ENCODE measurements at regions not wholly inside any gene's neighbourhood (a gene's known extent, or its start where the extent isn't known, plus 50 kb on each side); places are given as distances from the start of the nearest gene placed in this dataset.

DNA sequence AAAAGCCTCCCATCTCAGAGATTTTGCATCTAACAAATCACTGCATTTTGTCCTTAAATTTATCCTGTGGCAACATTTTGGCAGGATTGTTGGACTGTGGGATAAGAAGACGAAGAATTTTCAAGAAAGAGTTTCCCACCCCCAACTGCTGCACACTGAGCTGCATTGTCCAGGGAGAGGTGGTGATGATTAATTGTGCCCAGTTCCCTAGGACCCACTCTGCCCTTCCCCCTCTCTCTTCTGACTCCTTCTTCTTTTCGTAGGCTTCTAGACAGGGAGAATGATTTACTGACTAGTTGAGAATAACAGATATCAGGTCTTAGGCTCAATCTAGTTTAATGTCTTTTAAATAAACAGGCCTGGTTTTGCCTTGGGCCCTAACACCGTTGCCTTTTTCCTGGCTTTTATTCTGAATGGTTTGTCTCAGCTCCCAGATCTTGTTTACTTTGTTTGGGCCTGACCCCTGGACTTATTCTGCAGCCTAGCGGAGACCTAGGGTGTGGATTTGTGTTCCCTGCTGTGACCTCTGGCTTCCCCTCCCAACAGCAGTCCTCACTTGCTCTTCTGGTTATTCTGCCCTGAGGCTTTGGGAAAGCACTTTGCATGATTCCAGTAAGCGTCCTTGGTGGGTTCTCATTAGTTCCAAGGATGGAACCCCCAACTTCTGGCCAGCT, 233.3 kb downstream of the INSIG2 start:
- intact Hi-C loops (cut with micrococcal nuclease): no loop called here
- no TSS peak for BruUV-seq (replicated peaks)
- ATAC-seq (no peak), DNase-seq (ENCODE audit: extremely low read depth in 1 of 4, low spot score in 3 of 4) (no peak), FAIRE-seq (no peak)
- no peaks in the 10 kb centered on the region for H3K27me3 ChIP-seq (ENCODE audit: control insufficient read depth in 2 of 2, insufficient read depth in 2 of 2, low read length in 2 of 2)
- H2AFZ ChIP-seq (ENCODE audit: low read depth, low read length): no peak overlapping the region
- H3K4me2 ChIP-seq (ENCODE audit: insufficient read depth, low read length): no peak overlapping the region
- no peaks in the 10 kb centered on the region for H3K79me2 ChIP-seq (ENCODE audit: control insufficient read depth, insufficient read depth, low read length)
- no peak overlapping the region for H3K9ac ChIP-seq (ENCODE audit: insufficient read depth in 1 of 2, low read depth in 2 of 2, low read length in 2 of 2)
- H3K4me3 ChIP-seq: no peak overlapping the region
- WGBS (ENCODE audit: insufficient coverage, low coverage, missing lambda C conversion rate): 2% methylated on average over 5 of the region's 5 CpGs
- no peak overlapping the region for H3K27ac ChIP-seq (ENCODE audit: extremely low read depth, low read depth, low read length)
- H3K9me1 ChIP-seq (ENCODE audit: control insufficient read depth, insufficient read depth, low read length): no peaks in the 10 kb centered on the region
- no peaks in the 10 kb centered on the region for H4K20me1 ChIP-seq (replicated peaks; ENCODE audit: control insufficient read depth, insufficient read depth, low read length)
- in situ Hi-C loops (cut with MboI): no loop called here
- H3K4me1 ChIP-seq (replicated peaks in 1 of 2; ENCODE audit: control insufficient read depth in 2 of 2, insufficient read depth in 2 of 2, low read length in 2 of 2): no peaks in the 10 kb centered on the region
- CTCF ChIA-PET (ENCODE audit: low intra/inter-chr PET ratio): interaction anchor here (0.8 kb wide), 1 partner anchor 274 kb away, joined by 3 read pairs; no protein-coding TSS in a partner anchor
- no peaks in the 10 kb centered on the region for H3K9me3 ChIP-seq (replicated peaks; ENCODE audit: control insufficient read depth, insufficient read depth, low read depth, low read length)
- TF ChIP-seq SIRT6 (IDR thresholded peaks at IDR 0.05; ENCODE audit: low read depth, low read length): no peak
- TF ChIP-seq, protein P1, sequence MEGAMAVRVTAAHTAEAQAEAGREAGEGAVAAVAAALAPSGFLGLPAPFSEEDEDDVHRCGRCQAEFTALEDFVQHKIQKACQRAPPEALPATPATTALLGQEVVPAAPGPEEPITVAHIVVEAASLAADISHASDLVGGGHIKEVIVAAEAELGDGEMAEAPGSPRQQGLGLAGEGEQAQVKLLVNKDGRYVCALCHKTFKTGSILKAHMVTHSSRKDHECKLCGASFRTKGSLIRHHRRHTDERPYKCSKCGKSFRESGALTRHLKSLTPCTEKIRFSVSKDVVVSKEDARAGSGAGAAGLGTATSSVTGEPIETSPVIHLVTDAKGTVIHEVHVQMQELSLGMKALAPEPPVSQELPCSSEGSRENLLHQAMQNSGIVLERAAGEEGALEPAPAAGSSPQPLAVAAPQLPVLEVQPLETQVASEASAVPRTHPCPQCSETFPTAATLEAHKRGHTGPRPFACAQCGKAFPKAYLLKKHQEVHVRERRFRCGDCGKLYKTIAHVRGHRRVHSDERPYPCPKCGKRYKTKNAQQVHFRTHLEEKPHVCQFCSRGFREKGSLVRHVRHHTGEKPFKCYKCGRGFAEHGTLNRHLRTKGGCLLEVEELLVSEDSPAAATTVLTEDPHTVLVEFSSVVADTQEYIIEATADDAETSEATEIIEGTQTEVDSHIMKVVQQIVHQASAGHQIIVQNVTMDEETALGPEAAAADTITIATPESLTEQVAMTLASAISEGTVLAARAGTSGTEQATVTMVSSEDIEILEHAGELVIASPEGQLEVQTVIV (CRISPR knock-in tag; IDR thresholded peaks at IDR 0.05; ENCODE audit: borderline replicate concordance): no peak
- TF ChIP-seq POLR3G (IDR thresholded peaks at IDR 0.05; ENCODE audit: extremely low read depth, insufficient read length, insufficient replicate concordance): no peak
- TF ChIP-seq CHD4 (IDR thresholded peaks at IDR 0.05; ENCODE audit: insufficient read depth, insufficient replicate concordance, low read depth, low read length, poor library complexity, severe bottlenecking): no peak
- no peaks in the 10 kb centered on the region for H3K36me3 ChIP-seq (ENCODE audit: control insufficient read depth, insufficient read depth, low read length)
- POLR2A ChIA-PET: no interaction called here

All from K562 (cell line).